ENCODE measurements at regions not wholly inside any gene's neighbourhood (a gene's known extent, or its start where the extent isn't known, plus 50 kb on each side); places are given as distances from the start of the nearest gene placed in this dataset.
A peak's percentile ranks its signal among the peaks of the same experiment; 100 is the strongest.

GRCh38 chr2:215535741-215536140, 99.9 kb upstream of the FN1 start (continued):
- TF ChIP-seq NFYC (CRISPR knock-in tag; IDR thresholded peaks at IDR 0.05), result no peak
- TF ChIP-seq ZNF816 (CRISPR knock-in tag; IDR thresholded peaks at IDR 0.05; ENCODE audit: borderline replicate concordance), result no peak
- peak; percentile 39; the same call in 1 of the 2 replicates for TF ChIP-seq HMG20A (CRISPR knock-in tag; IDR thresholded peaks at IDR 0.05; ENCODE audit: borderline replicate concordance)
- peak; percentile 40; the same call in 1 of the 2 replicates for TF ChIP-seq FOXP4 (CRISPR knock-in tag; IDR thresholded peaks at IDR 0.05)
- TF ChIP-seq HOMEZ (CRISPR knock-in tag; IDR thresholded peaks at IDR 0.05; ENCODE audit: low read depth), result peak; percentile 69; the same call in 1 of the 2 replicates
- peak; percentile 57; the same call in 1 of the 2 replicates for TF ChIP-seq MIXL1 (CRISPR knock-in tag; IDR thresholded peaks at IDR 0.05)
- no peak for TF ChIP-seq ZNF646 (CRISPR knock-in tag; IDR thresholded peaks at IDR 0.05)
- TF ChIP-seq CHD4 (IDR thresholded peaks at IDR 0.05; ENCODE audit: borderline replicate concordance, low read length), result no peak
- peak; percentile 33; the same call in 1 of the 2 replicates for TF ChIP-seq TBX3 (IDR thresholded peaks at IDR 0.05; ENCODE audit: borderline replicate concordance)
- no peak for TF ChIP-seq ZNF747 (CRISPR knock-in tag; IDR thresholded peaks at IDR 0.05; ENCODE audit: borderline replicate concordance)
- no peak for TF ChIP-seq ZKSCAN1 (IDR thresholded peaks at IDR 0.05; ENCODE audit: low read length)
- TF ChIP-seq FOXP1 (IDR thresholded peaks at IDR 0.05), result no peak
- TF ChIP-seq FOXP1 (CRISPR knock-in tag; IDR thresholded peaks at IDR 0.05), result peak; percentile 71
- TF ChIP-seq NCOA2 (CRISPR knock-in tag; IDR thresholded peaks at IDR 0.05), result peak; percentile 46
- no peak for TF ChIP-seq SRY (CRISPR knock-in tag; IDR thresholded peaks at IDR 0.05)
- no peak for TF ChIP-seq NPAS2 (CRISPR knock-in tag; IDR thresholded peaks at IDR 0.05; ENCODE audit: borderline replicate concordance)
- no peak for TF ChIP-seq FOXA1 (IDR thresholded peaks at IDR 0.05)
- 0 out of 2 replicates have a peak, but pooled peaks have one; percentile 28 for TF ChIP-seq FOXA1 (CRISPR knock-in tag; IDR thresholded peaks at IDR 0.05)
- TF ChIP-seq TAF15 (IDR thresholded peaks at IDR 0.05; ENCODE audit: low read depth, low read length, poor library complexity, severe bottlenecking), result no peak
- no peak for TF ChIP-seq ZNF562 (CRISPR knock-in tag; IDR thresholded peaks at IDR 0.05; ENCODE audit: borderline replicate concordance)
- 0 out of 4 replicates have a peak, but pooled peaks of 1 of the 2 experiments have one; percentile 8 for TF ChIP-seq EP300 (IDR thresholded peaks at IDR 0.05; ENCODE audit: low read depth in 2 of 2, low read length in 2 of 2)
- TF ChIP-seq EP300 (CRISPR knock-in tag; IDR thresholded peaks at IDR 0.05; ENCODE audit: borderline replicate concordance), result no peak

Measured in HepG2 (cell line).